H9 (cell line): ENCODE measurements at regions not wholly inside any gene's neighbourhood (a gene's known extent, or its start where the extent isn't known, plus 50 kb on each side); places are given as distances from the start of the nearest gene placed in this dataset.

Source experiments
- DNase-seq: peaks from one replicate; pipeline ENCODE4 v3.0.0-alpha.2; 2017
- H2AFZ ChIP-seq: one replicate; pipeline ENCODE4 v1.6.1; 2013; ENCODE audit warnings: mild to moderate bottlenecking, low read length, control low read depth, moderate library complexity
- H2AK5ac ChIP-seq: 2 replicates; pipeline ENCODE4 v1.6.1; 2013; ENCODE audit warnings: low read length, control low read depth, mixed read lengths; ENCODE audit not compliant: insufficient read length
- H2BK120ac ChIP-seq: one replicate; pipeline ENCODE4 v1.6.1; 2013; ENCODE audit warnings: low read depth, mild to moderate bottlenecking, low read length, control low read depth, inconsistent platforms; ENCODE audit not compliant: poor library complexity, severe bottlenecking
- H2BK12ac ChIP-seq: 2 replicates; pipeline ENCODE4 v1.6.1; 2013; ENCODE audit warnings: low read length, control low read depth, mixed read lengths, low read depth; ENCODE audit not compliant: insufficient read length
- H2BK15ac ChIP-seq: 2 replicates; pipeline ENCODE4 v1.6.1; 2013; ENCODE audit warnings: low read depth, low read length, control low read depth
- H2BK20ac ChIP-seq: one replicate; pipeline ENCODE4 v1.6.1; 2013; ENCODE audit warnings: low read depth, mild to moderate bottlenecking, low read length, control low read depth, inconsistent platforms; ENCODE audit not compliant: poor library complexity, severe bottlenecking
- H2BK5ac ChIP-seq: 2 replicates; pipeline ENCODE4 v1.6.1; 2013; ENCODE audit warnings: low read length, control low read depth, mixed read lengths; ENCODE audit not compliant: insufficient read length
- H3K14ac ChIP-seq: 2 replicates; pipeline ENCODE4 v1.6.1; 2013; ENCODE audit warnings: low read length, control low read depth; ENCODE audit not compliant: insufficient read depth
- H3K18ac ChIP-seq: 2 replicates; pipeline ENCODE4 v1.6.1; 2013; ENCODE audit warnings: low read depth, mild to moderate bottlenecking, mixed read lengths, low read length, control low read depth; ENCODE audit not compliant: insufficient read length
- H3K23ac ChIP-seq: 2 replicates; pipeline ENCODE4 v1.6.1; 2013; ENCODE audit warnings: low read length, control low read depth, mixed read lengths, low read depth; ENCODE audit not compliant: insufficient read length
- H3K23me2 ChIP-seq: 2 replicates; pipeline ENCODE4 v1.6.1; 2013; ENCODE audit warnings: low read depth, mild to moderate bottlenecking, mixed read lengths, low read length, control low read depth; ENCODE audit not compliant: insufficient read length, poor library complexity, severe bottlenecking
- H3K27ac ChIP-seq: 2 replicates; pipeline ENCODE4 v1.5.1; 2013; ENCODE audit warnings: low read length, control low read depth, mixed read lengths, low read depth; ENCODE audit not compliant: insufficient read length
- H3K27me3 ChIP-seq: 2 replicates; pipeline ENCODE4 v1.6.1; 2013; ENCODE audit warnings: low read length, control low read depth, inconsistent platforms; ENCODE audit not compliant: insufficient read depth
- H3K4ac ChIP-seq: 2 replicates; pipeline ENCODE4 v1.6.1; 2013; ENCODE audit warnings: low read depth, mild to moderate bottlenecking, control low read depth, inconsistent platforms, low read length, moderate library complexity
- H3K4me1 ChIP-seq: 2 replicates; pipeline ENCODE4 v1.6.1; 2013; ENCODE audit warnings: low read length, control low read depth, inconsistent platforms; ENCODE audit not compliant: insufficient read depth
- H3K4me2 ChIP-seq: 2 replicates; pipeline ENCODE4 v1.6.1; 2013; ENCODE audit warnings: low read length, control low read depth, mixed read lengths; ENCODE audit not compliant: insufficient read length, insufficient read depth
- H3K56ac ChIP-seq: 2 replicates; pipeline ENCODE4 v1.6.1; 2013; ENCODE audit warnings: low read depth, mild to moderate bottlenecking, mixed read lengths, low read length, control low read depth; ENCODE audit not compliant: insufficient read length
- H3K79me1 ChIP-seq: 2 replicates; pipeline ENCODE4 v1.6.1; 2013; ENCODE audit warnings: low read depth, mild to moderate bottlenecking, moderate library complexity, low read length, control low read depth, inconsistent platforms; ENCODE audit not compliant: insufficient read depth, poor library complexity, severe bottlenecking
- H3K79me2 ChIP-seq: 2 replicates; pipeline ENCODE4 v1.6.1; 2013; ENCODE audit warnings: low read length, control low read depth, inconsistent platforms; ENCODE audit not compliant: insufficient read depth
- H3K9ac ChIP-seq: 2 replicates; pipeline ENCODE4 v1.6.1; 2013; ENCODE audit warnings: low read length, control low read depth, mixed read lengths; ENCODE audit not compliant: insufficient read length; ENCODE audit errors: extremely low read depth
- H3K9me3 ChIP-seq: one replicate; pipeline ENCODE4 v1.6.1; 2013; ENCODE audit warnings: low read depth, low read length, inconsistent platforms; ENCODE audit not compliant: control insufficient read depth
- H3T11ph ChIP-seq: one replicate; pipeline ENCODE4 v1.6.1; 2013; ENCODE audit warnings: mild to moderate bottlenecking, low read length, control low read depth, inconsistent platforms
- H4K20me1 ChIP-seq: one replicate; pipeline ENCODE4 v1.6.1; 2013; ENCODE audit not compliant: control insufficient read depth, insufficient read length, insufficient read depth
- H4K5ac ChIP-seq: 2 replicates; pipeline ENCODE4 v1.6.1; 2013; ENCODE audit warnings: low read depth, mild to moderate bottlenecking, mixed read lengths, low read length, control low read depth; ENCODE audit not compliant: insufficient read length
- H4K8ac ChIP-seq: replicated peaks from 2 replicates; pipeline ENCODE4 v1.6.1; 2013; ENCODE audit warnings: low read length, control low read depth, mixed read lengths, low read depth; ENCODE audit not compliant: insufficient read length
- H4K91ac ChIP-seq: 2 replicates; pipeline ENCODE4 v1.6.1; 2013; ENCODE audit warnings: low read depth, mild to moderate bottlenecking, moderate library complexity, mixed read lengths, low read length, control low read depth; ENCODE audit not compliant: insufficient read length
- H3K27ac Mint-ChIP-seq, 3 experiments: 2 replicates in 2 of 3; 3 replicates in 1 of 3; pipeline ENCODE4 v1.8.0; 2020 to 2021; ENCODE audit warnings: mixed read lengths in 3 of 3, mild to moderate bottlenecking in 1 of 3, moderate library complexity in 1 of 3
- H3K27me3 Mint-ChIP-seq: 2 replicates; pipeline ENCODE4 v1.8.0; 2021; ENCODE audit warnings: low read depth, mild to moderate bottlenecking, moderate library complexity, mixed read lengths
- H3K36me3 Mint-ChIP-seq, 3 experiments: 2 replicates in 2 of 3; 3 replicates in 1 of 3; pipeline ENCODE4 v1.8.0; 2020 to 2021; ENCODE audit warnings: low read depth in 3 of 3, mixed read lengths in 3 of 3; ENCODE audit not compliant: insufficient read depth in 1 of 3
- H3K4me1 Mint-ChIP-seq, 2 experiments: 2 replicates each; pipeline ENCODE4 v1.8.0; 2020; ENCODE audit warnings: mixed read lengths in 2 of 2
- H3K4me3 Mint-ChIP-seq, 2 experiments: 2 replicates in 1 of 2; 3 replicates in 1 of 2; pipeline ENCODE4 v1.8.0; 2020 to 2021; ENCODE audit warnings: mild to moderate bottlenecking in 2 of 2, mixed read lengths in 2 of 2, moderate library complexity in 1 of 2
- H3K9me3 Mint-ChIP-seq, 2 experiments: 2 replicates in 1 of 2; 3 replicates in 1 of 2; pipeline ENCODE4 v1.8.0; 2020; ENCODE audit warnings: mild to moderate bottlenecking in 2 of 2, mixed read lengths in 2 of 2, moderate library complexity in 1 of 2
- WGBS: extraction: QIAGEN DNeasy Blood & Tissue Kit; methylation state at CpG from one replicate; pipeline ENCODE4 v1.1.7; 2013; ENCODE audit warnings: missing lambda C conversion rate, low lambda C conversion rate, mixed read lengths; ENCODE audit not compliant: insufficient read length; ENCODE audit errors: extremely low coverage; 5-methylcytosine and 5-hydroxymethylcytosine counted together
- TF ChIP-seq, protein P1 (sequence below): fragments of 200-600 bp; sonication (generic); conservative IDR thresholded peaks from 3 replicates; pipeline ENCODE4 v1.8.0; 2021; ENCODE audit warnings: antibody characterized with exemption, mild to moderate bottlenecking

GRCh38 chr1:82950606-82951200, 1048.2 kb downstream of the TTLL7 start:
- Histone ChIP-seq H2BK120ac (no peak overlapping the region), H4K5ac (no peak overlapping the region), H3K4ac (no peak overlapping the region), H2AFZ (no peak overlapping the region), H3K23me2 (no peaks in the 10 kb centered on the region), H4K8ac (no peak overlapping the region), H3K23ac (no peak overlapping the region), H3K14ac (no peak overlapping the region), H3K56ac (no peak overlapping the region), H2AK5ac (no peak overlapping the region), H4K20me1 (no peaks in the 10 kb centered on the region), H3K9ac (no peak overlapping the region), H3K27me3 (no peaks in the 10 kb centered on the region), H3K79me1 (no peaks in the 10 kb centered on the region), H3T11ph (no peak overlapping the region), H3K4me1 (no peaks in the 10 kb centered on the region), H2BK5ac (no peak overlapping the region), H3K27ac (no peak overlapping the region), H2BK12ac (no peak overlapping the region), H3K9me3 (no peaks in the 10 kb centered on the region), H2BK15ac (no peak overlapping the region), H3K79me2 (no peaks in the 10 kb centered on the region), H4K91ac (no peak overlapping the region), H2BK20ac (no peak overlapping the region), H3K18ac (no peak overlapping the region), H3K4me2 (no peak overlapping the region)
- DNase-seq, result no peak
- H3K9me3 Mint-ChIP-seq, result no peaks in the 10 kb centered on the region
- TF ChIP-seq, protein P1, sequence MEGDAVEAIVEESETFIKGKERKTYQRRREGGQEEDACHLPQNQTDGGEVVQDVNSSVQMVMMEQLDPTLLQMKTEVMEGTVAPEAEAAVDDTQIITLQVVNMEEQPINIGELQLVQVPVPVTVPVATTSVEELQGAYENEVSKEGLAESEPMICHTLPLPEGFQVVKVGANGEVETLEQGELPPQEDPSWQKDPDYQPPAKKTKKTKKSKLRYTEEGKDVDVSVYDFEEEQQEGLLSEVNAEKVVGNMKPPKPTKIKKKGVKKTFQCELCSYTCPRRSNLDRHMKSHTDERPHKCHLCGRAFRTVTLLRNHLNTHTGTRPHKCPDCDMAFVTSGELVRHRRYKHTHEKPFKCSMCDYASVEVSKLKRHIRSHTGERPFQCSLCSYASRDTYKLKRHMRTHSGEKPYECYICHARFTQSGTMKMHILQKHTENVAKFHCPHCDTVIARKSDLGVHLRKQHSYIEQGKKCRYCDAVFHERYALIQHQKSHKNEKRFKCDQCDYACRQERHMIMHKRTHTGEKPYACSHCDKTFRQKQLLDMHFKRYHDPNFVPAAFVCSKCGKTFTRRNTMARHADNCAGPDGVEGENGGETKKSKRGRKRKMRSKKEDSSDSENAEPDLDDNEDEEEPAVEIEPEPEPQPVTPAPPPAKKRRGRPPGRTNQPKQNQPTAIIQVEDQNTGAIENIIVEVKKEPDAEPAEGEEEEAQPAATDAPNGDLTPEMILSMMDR, result no peak
- no CpG with 5 or more reads among the region's 6 CpGs for WGBS
- no peaks in the 10 kb centered on the region for H3K4me1 Mint-ChIP-seq
- H3K27ac Mint-ChIP-seq, result no peak overlapping the region
- H3K27me3 Mint-ChIP-seq, result no peaks in the 10 kb centered on the region
- H3K36me3 Mint-ChIP-seq, result no peaks in the 10 kb centered on the region
- no peak overlapping the region for H3K4me3 Mint-ChIP-seq
